GM13976 (cell line): ENCODE measurements at regions not wholly inside any gene's neighbourhood (a gene's known extent, or its start where the extent isn't known, plus 50 kb on each side); places are given as distances from the start of the nearest gene placed in this dataset.

ENCODE experiments used
- DNase-seq: peaks from one replicate; pipeline ENCODE4 v3.0.0; 2012; ENCODE audit warnings: low spot score
- in situ Hi-C: fragments of 300-500 bp; cut with MboI; formaldehyde crosslinking; loops from one replicate; pipeline ENCODE4 v1.12.0; 2022; ENCODE audit warnings: low sequenced_read_pairs, mixed read lengths, inconsistent platforms; ENCODE audit not compliant: unreplicated experiment
- TF ChIP-seq, protein P1 (sequence below): IDR thresholded peaks from 2 replicates; pipeline ENCODE4 v1.5.1; 2012; ENCODE audit warnings: borderline replicate concordance, mild to moderate bottlenecking; ENCODE audit not compliant: insufficient read depth; ENCODE audit errors: extremely low read depth, missing control alignments, control extremely low read depth

DNA sequence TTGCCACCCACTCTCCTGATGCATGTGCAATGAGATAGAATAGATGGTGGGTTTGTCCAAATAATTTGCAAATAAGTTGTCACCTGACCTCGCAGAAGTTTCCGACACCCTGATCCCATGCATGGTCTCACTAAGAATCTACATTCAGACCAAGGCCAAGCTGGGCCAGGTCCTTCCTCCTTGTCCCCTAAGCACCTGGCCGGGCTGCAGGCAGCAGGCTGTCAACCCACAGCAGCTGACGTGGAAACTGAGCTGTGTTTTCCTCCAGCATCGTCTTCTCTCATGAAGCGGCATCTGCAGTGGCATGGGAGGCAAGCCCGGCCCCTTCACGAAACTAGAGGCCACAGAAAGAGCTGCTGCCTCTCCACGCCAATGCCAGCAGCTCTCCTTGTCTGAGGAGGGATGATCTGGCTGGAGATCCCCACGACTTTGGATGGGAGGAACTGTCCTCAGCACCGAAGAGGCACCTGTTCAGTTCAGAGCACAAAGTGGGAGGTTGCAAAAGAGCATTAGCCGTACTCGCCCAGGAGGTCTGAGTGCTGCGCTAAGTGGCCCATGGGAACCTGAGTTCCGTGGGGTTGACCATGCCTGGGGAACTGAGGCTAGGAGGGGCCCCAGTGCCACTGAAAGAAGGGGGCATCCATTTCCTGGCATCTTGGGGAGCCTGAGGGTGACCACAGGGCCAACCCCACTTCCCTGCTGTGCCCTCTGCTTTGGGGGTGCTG is 110.5 kb upstream of the INSIG1 start:
- in situ Hi-C loops = no loop called here
- TF ChIP-seq, protein P1, sequence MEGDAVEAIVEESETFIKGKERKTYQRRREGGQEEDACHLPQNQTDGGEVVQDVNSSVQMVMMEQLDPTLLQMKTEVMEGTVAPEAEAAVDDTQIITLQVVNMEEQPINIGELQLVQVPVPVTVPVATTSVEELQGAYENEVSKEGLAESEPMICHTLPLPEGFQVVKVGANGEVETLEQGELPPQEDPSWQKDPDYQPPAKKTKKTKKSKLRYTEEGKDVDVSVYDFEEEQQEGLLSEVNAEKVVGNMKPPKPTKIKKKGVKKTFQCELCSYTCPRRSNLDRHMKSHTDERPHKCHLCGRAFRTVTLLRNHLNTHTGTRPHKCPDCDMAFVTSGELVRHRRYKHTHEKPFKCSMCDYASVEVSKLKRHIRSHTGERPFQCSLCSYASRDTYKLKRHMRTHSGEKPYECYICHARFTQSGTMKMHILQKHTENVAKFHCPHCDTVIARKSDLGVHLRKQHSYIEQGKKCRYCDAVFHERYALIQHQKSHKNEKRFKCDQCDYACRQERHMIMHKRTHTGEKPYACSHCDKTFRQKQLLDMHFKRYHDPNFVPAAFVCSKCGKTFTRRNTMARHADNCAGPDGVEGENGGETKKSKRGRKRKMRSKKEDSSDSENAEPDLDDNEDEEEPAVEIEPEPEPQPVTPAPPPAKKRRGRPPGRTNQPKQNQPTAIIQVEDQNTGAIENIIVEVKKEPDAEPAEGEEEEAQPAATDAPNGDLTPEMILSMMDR = no peak
- no peak for DNase-seq

DNA sequence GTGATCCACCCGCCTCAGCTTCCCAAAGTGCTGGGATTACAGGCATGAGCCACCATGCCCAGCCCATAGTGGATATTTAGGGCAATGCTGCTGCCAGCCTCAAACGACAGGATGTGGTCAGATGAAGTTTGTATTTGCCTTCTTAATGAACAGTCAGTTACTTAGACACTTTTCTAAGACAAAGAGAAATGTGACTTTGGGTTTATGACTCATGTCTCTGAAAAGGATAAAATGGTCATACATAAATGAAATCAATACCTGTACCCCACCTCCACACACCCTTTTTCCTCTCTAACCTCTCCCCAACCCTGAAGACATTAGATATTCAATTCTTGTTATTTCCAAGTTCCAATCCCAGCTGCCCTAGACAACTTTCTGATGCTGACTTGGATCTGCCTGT is 109.3 kb upstream of the INSIG1 start:
- DNase-seq = no peak

DNA sequence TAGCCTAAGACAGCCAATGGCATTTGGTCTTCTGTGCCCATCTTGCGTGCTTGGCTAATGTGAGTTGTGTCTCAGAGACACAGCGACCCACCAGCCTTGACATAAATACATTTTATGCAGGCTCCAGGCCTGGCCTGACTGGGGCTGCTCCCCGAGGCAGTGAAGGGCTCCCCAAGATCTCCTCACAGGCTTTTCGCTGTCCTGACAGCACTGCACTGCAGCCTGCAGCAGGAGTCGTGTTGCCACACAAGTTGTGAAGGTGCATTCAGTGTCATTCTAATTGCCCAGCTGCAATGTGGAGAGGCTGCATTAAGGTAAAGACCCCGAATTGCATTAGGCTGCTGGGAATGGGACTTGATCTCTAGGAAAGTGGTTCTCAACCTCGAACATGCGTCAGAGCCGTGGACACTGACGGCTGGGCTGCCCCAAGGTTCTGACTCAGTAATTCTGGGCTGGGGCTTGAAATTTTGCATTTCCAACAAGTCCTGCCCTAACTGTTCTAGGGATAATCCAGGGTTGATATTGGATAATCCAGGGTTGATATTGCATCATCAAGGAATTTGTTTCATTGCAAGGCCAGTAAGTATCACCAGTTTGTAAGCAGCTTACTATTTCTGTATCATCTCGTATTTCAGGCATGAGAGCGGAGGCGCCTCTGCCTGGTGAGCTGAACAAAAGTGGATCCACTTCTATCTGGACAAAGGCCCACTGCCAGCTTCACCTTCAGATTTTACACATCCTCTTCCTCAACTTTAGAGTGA is 108.7 kb upstream of the INSIG1 start:
- in situ Hi-C loops = no loop called here
- DNase-seq = no peak
- TF ChIP-seq, protein P1 = no peak

More for the DNA sequence above, 109.3 kb upstream of the INSIG1 start:
- in situ Hi-C loops = no loop called here
- TF ChIP-seq, protein P1 = no peak

DNA sequence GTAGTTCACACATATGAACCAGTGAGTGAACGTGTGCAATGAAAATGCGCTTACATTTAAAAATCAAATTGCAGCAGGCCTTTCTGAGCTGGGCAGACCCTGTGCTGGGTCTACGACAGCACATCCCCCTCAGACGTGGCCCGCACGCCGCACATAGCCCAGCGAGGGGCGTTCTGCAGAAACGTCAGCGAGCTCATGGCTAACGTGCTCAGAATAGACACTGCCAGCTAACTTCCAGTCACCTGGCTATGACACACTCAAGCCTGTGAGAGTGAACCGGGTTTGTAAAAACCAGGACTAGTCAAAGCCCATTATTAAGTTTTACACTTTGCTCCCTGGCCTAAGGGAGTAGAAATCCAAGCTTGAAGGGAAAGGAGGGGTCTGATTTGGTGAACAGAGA is 108.1 kb upstream of the INSIG1 start:
- TF ChIP-seq, protein P1 = no peak
- no peak for DNase-seq
- in situ Hi-C loops = no loop called here

DNA sequence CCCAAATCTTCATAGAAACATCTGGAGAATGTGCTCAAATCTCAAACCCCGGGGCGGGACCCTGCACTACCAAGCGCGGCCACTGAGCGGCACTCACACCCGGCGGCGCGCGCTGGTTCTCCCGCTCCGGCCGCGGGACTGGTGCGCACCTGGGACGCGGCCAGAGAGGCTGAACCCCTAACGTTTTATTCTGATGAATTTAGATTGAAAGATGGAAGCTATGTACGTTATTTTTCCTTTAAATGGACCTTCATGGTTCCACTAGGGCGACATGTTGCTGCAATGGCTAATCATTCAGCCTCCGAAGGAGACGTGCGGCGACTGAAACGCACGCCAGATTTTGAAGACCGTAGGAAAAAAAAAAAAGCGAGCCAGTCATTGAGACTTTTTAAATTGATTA is 107.0 kb upstream of the INSIG1 start:
- TF ChIP-seq, protein P1 = peak; percentile 74
- in situ Hi-C loops = loop anchor here (10.0 kb wide), 1 partner anchor 154 kb away; no protein-coding TSS in a partner anchor
- DNase-seq = peak; percentile 87

DNA sequence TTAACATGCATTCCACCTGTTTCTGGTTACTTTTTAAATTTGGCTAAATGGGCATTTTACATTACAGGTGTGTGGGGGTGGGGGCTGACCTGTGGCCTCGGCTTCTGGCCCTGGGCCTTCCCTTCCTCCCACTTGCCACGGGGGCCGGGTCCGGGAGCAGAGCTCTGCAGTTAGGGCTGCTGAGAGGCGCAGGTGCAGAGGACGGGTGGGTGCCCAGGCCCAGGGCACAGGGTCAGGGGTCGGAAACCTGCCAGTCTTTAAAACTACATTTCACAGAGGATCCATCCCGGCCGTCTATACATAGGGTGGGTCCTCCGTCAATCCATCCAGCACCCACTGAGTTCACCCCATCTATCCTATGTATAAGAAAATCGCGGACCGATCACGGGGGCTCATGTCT is 106.5 kb upstream of the INSIG1 start:
- TF ChIP-seq, protein P1 = no peak
- in situ Hi-C loops = loop anchor here (10.0 kb wide), 1 partner anchor 154 kb away; no protein-coding TSS in a partner anchor
- no peak for DNase-seq
